HG03064 (cell line): ENCODE measurements at regions not wholly inside any gene's neighbourhood (a gene's known extent, or its start where the extent isn't known, plus 50 kb on each side); places are given as distances from the start of the nearest gene placed in this dataset.

Source experiments
- ATAC-seq: cut with Tn5 transposase; IDR thresholded peaks from one replicate; pipeline ENCODE4 v1.9.1; 2021; ENCODE audit warnings: low read depth; ENCODE audit not compliant: unreplicated experiment

DNA sequence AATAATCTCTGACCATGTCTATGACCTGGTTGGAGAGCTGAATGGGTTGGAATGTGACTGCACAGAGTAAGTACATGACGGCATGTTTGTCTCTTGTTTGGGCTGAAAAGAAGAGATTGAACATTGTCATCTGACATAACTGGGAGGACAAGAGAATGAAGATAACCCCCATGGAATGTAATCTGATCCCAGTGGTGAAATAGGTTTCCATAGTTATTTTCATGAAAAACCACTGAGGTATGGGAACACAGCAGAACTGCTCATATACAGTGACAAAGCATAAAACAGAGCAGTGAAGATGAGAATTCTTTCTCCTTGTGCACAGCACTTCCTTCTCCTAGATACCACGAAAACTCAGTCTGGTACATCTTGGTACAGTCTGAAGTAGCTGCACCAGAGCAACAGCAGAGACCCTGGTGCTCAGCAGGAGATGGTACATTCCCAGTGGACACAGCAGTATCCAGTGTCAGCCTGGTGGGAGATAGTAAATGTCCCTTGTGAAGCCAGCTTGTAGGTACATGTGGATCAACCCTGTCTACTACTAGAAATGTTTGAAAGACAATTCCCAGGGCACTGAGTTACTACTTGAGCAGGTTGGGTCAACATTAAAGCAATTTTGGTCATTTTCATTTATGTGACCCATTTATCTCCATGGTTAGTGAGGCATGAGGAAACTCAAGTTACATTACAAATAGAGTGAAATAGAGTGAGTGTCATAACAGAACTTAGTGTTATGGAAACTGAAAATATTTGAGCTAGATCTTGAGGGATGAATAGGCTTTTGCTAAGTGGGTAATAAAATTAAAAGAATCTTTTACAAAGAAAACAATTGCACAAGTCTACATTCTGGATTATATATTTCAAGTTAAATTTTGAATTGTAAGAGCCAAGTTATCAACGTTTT is 178.3 kb downstream of the SUCNR1 start:
- no peak for ATAC-seq

DNA sequence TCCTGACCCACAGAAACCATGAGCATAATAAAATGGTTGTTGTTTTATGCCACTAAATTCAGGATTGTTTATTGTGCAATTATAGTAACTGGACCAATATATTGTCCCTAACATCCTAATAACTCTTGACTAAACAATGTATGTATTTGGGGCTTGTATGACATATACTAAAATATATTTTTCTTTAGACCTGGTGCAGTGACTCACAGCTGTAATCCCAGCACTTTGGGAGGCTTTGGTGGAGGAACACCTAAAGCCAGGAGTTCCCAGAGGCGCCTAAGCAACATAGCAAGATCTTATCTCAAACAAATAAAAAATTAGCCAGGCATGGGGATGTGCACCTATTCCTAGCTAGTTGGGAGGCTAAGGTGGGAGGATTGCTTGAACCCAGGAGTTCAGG is 180.4 kb downstream of the SUCNR1 start:
- ATAC-seq: no peak

- ATAC-seq: no peak
Measured at GRCh38 chr3:152054315-152054714, 180.9 kb downstream of the SUCNR1 start.

DNA sequence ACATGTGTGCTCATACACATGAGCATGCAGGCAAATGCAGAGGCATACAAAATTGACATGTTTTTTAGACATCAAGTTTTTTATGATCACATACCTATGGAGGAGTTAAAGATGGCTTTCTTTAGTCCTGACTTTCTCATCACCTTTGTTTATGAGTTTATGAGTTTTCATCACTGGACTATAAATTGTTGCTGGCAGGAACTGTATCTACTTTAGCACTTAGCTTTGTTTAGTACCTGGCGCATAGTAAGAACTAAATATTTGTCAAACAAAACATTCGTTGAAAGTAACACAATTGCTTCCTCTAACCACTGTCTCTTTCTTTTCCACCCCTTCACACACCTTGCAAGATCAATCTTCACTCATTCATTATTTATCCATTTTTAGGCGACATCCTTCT is 182.6 kb downstream of the SUCNR1 start:
- ATAC-seq: no peak

DNA sequence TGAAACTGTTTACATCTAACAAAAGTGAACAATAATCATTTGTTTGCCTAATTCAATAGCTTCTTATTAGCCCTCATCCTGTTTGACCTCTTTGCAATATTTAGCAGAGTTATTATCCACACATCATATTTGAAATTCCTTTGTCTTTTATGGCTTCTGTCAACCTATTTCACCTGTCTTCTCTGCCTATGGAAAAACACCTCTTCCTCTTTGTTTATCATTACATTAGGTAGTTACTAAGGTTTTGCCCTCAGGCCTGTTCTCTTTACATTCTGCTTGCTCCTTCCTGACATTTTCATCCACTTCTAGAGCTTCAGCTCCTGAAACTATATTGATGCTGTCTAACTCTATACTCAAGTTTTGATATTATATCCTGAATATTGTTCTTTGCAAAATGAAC is 183.0 kb downstream of the SUCNR1 start:
- no peak for ATAC-seq

DNA sequence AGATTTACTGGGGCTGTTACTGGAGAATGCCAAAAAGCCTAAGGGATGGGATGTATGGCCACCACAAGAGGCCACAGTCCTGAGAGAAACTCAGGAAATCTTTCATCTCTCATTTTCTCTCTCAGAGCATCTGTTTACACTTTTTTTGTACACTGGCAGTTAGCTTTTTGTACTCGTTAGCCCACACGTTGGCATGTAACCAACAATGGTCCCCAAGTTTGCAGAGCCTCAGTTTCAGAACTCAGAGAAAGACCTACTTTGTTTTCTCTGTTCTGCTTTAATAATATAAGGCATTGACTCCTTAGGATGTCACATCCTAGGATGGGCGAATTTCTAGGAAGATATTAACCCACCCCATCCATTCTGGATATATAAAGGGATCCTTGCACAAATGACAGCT is 183.5 kb downstream of the SUCNR1 start:
- no peak for ATAC-seq

- ATAC-seq: no peak
Measured at GRCh38 chr3:152058856-152059255, 185.4 kb downstream of the SUCNR1 start.

DNA sequence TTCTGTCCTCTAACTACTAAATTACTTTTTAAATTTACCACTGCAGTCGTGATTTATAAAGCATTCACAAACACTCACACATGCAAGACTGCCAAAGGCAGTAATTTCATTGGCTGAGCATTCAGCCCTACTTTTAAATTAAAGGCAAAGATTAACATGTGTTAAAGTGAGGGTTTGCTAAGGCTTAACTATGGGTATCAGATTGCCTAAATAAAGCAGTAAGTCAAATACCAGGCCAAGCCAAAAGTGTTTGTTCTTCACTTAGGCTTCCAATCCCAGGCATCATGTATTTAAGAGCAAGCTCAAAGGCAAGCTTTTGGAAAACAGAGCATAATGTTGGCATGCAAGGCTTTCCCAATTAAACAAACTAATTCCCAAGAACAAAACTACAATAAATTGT is 187.3 kb downstream of the SUCNR1 start:
- no peak for ATAC-seq

DNA sequence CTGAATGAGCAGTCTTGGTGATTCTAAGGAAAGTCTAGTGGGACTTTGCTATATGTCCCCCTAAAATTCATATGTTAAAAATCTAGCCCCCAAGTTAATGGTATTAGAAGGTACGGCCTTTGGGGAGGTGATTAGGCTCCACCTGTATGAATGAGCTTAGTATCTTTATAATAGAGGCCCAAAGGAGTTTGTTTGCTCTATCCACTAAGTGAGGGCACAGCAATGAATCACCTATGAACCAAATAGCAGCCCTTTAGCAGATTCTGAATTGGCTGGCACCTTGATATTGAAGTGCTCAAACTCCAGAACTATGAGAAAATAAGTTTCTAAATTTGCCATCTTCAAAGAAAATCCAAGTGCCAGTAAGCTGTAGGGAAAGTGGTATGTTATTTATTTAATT is 187.9 kb downstream of the SUCNR1 start:
- no peak for ATAC-seq

DNA sequence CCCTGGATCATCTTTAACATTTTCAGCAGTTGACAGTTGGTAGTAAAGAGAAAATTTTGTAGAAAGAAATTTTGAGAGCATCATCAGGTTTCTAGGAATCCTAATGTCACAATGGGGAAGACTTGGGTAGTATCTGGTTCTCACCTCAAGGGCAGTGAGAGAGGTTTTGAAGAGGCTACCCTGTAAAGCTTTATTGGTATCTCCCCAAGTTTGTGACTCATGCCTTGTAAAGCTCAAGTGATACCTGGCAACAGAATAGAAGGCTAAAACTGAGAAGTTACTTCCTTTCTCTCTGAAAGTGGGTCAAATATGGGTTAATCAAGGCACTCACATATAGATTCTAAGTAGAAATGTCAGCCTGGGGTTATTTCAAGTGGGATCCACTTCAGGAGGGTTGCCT is 196.4 kb downstream of the SUCNR1 start:
- ATAC-seq: no peak

- no peak for ATAC-seq
Measured at GRCh38 chr3:152071315-152071714, 197.4 kb upstream of the MBNL1 start.

DNA sequence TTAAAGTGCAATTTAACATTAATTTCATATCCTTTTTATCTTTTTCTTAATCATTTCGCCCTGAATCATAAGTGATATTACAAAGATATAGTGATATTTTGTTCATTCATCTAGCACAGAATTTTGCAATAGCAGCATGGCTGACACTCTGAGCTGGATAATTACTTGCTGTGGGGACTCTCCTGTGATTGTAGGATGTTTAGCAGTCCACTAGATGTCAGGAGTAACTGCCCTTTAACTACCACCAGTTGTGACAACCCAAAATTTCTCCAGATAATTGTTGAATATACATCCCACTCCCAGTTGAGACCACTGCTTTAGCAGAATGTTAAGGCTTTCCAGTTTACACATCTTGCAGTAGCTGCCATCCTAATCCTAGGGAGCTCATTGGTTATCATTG is 196.8 kb upstream of the MBNL1 start:
- ATAC-seq: no peak

DNA sequence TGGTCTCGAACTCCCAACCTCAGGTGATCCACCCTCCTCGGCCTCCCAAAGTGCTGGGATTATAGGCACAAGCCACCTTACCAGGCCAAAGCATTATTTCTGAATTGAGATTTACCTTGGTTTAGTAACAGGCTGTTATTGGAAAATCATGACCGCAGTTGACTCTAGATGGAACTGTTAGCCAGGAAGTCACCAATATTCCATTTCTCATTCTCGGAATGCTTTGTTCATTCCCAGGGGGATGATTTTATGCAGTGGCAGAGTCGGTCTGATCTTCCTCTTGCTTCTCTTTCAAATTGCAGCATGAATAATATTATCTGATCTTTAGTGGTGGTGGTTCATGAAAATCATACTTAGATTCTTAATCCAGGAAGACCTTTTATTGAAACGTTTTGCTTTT is 195.5 kb upstream of the MBNL1 start:
- ATAC-seq: no peak

DNA sequence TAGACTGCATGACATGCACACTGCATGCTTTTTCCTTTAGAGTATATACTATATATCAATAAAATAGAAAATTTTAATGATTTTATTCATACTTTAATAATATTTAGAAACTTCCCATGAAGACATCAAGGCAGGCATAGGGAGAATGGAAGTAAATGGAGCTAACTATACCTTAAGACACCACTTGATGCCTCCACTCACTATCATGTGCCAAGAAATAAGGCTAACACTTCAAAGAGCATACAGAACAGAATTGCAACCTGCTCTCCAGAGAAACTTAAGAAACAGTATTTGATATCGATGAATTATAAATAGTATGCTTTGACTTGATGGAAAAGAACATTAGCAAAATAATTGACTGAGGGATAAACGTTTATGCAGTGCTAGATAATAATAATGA is 192.6 kb upstream of the MBNL1 start:
- ATAC-seq: no peak

DNA sequence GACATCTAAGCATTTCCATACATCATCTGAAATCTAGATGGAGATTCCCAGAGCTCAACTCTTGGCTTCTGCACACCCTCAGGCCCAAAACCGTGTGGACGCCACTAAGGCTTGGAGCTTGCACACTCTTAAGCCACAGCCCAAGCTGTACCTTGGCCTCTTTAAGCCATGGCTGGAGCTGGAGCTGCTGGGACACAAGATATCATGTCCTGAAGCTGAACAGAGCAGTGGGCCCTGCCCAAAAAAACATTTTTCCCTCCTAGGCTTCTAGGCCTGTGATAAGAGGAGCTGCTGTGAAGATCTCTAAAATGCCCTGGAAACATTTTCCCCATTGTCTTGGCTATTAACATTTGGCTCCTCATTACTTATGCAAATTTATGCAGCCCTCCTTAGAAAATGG is 188.7 kb upstream of the MBNL1 start:
- no peak for ATAC-seq

- ATAC-seq: no peak
Measured at GRCh38 chr3:152083135-152083534, 185.6 kb upstream of the MBNL1 start.

DNA sequence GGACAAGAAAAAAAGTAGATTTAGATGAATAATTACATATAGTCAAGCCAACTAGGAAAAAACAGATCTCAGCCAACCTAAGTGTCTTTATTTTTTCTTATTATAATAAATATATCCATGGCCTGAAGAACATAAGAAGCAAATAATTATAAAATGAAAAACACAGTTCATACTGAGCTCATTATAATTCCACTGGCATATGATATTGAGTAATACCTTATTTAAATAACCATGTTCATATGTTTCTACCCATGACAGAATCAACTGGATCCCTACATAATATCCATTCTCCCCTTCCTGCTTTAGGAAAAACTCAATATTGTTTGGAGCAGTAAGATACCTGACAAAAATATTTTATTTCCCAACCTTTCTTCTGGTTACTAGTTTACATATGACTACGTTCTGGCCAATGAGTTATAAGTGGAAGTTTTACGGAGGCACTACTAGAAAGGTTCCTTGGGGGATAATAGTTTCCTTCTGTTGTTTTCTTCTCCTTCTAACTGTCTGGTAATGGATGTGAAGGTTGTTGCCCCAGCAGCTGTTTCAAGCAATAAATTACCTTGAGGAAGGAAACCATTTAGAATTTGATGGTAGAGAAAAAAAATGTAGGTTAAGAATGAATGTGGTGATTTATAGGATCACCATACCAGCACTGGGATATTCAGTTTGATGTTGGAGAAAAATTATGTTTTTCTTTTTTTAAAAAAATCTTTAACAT is 184.1 kb upstream of the MBNL1 start:
- ATAC-seq: no peak

- ATAC-seq: no peak
Measured at GRCh38 chr3:152087153-152087552, 181.6 kb upstream of the MBNL1 start.

GRCh38 chr3:152089528-152089927 is 179.2 kb upstream of the MBNL1 start:
- ATAC-seq: no peak

DNA sequence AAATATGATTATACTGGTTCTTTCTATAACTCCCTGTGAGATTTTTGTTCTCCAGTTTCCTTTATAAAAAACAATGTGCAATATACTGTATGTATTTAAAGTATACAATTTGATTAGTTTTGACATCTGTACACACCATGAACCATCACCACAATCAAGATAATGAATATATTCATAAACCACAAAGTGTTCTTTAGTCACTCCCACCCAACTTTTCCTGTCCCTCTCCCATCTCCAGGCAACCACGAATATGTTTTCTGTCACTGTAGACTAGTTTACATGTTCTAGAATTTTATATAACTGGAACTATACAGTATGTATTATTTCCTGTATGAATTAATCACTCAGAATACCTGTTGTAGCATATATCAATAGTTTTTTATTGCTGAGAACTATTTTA is 177.0 kb upstream of the MBNL1 start:
- no peak for ATAC-seq

DNA sequence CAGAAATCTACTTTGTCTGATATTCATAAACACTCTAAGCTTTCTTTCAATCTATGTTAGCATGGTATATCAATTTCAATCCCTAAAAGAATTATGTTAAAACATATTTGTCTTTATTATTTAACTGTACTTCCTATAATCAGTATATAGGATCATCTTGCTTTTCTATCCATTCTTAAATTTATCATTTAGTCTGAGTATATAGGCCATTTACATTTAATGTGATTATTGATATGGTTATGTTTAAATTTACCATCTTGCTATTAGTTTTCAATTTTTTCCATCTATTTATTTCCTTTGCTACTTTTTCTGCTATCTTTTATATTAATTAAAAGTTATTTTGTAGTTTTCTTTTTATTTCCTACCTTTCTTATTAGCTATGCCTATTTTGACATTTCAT is 174.8 kb upstream of the MBNL1 start:
- ATAC-seq: no peak

DNA sequence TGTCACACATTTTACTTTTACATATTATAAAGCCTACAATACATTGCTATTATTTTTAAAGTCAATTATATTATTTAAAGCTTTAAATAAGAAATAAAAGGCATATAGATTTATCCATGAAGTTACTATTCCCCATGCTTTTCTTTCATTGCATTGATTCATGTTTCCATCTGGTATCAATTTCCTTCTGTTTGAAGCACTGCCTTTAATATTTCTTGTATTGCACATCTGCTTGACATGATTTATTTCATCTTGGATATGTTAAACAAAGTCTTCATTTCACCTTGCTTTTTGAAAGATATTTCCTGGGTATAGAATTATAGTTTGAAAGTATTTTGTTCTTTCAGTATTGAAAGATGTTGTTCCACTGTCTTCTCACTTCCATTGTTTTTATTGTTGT is 174.3 kb upstream of the MBNL1 start:
- ATAC-seq: no peak
